ENCODE measurements at regions not wholly inside any gene's neighbourhood (a gene's known extent, or its start where the extent isn't known, plus 50 kb on each side); places are given as distances from the start of the nearest gene placed in this dataset.

DNA sequence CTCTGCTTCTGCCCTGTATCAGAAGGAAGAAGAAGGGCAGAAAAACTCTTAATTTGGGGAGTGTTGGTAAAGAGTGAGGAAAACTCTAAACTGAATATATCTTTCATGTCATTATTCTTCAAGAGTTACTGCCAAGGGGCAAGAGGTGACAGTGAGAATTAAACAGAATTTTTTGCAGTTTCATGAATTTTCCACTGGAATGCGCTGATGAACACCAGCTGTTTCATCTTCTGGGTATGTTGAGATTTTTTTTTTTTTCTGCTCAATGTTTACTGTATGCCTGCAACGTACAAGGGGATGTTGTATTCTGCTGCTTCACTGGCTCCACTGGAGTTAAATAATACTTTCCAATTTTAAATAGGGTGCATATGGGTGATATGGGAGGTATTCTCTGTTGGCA lies 117.8 kb downstream of the FAM76B start:
- TF ChIP-seq SIN3A (IDR thresholded peaks at IDR 0.05; ENCODE audit: borderline replicate concordance, insufficient read depth, low read length) (no peak), TAF1 (IDR thresholded peaks at IDR 0.05; ENCODE audit: borderline replicate concordance, insufficient read depth, low read length) (no peak), FOXP2 (optimal IDR thresholded peaks at IDR 0.05; ENCODE audit: borderline replicate concordance, extremely low read depth, extremely low read length, insufficient read depth) (no peak), POLR2AphosphoS5 (IDR thresholded peaks at IDR 0.05; ENCODE audit: low read depth, low read length) (no peak)
- TF ChIP-seq, protein P1, sequence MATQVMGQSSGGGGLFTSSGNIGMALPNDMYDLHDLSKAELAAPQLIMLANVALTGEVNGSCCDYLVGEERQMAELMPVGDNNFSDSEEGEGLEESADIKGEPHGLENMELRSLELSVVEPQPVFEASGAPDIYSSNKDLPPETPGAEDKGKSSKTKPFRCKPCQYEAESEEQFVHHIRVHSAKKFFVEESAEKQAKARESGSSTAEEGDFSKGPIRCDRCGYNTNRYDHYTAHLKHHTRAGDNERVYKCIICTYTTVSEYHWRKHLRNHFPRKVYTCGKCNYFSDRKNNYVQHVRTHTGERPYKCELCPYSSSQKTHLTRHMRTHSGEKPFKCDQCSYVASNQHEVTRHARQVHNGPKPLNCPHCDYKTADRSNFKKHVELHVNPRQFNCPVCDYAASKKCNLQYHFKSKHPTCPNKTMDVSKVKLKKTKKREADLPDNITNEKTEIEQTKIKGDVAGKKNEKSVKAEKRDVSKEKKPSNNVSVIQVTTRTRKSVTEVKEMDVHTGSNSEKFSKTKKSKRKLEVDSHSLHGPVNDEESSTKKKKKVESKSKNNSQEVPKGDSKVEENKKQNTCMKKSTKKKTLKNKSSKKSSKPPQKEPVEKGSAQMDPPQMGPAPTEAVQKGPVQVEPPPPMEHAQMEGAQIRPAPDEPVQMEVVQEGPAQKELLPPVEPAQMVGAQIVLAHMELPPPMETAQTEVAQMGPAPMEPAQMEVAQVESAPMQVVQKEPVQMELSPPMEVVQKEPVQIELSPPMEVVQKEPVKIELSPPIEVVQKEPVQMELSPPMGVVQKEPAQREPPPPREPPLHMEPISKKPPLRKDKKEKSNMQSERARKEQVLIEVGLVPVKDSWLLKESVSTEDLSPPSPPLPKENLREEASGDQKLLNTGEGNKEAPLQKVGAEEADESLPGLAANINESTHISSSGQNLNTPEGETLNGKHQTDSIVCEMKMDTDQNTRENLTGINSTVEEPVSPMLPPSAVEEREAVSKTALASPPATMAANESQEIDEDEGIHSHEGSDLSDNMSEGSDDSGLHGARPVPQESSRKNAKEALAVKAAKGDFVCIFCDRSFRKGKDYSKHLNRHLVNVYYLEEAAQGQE (IDR thresholded peaks at IDR 0.05; ENCODE audit: insufficient read depth in 1 of 2, low read depth in 2 of 2, low read length in 2 of 2) = no peak

DNA sequence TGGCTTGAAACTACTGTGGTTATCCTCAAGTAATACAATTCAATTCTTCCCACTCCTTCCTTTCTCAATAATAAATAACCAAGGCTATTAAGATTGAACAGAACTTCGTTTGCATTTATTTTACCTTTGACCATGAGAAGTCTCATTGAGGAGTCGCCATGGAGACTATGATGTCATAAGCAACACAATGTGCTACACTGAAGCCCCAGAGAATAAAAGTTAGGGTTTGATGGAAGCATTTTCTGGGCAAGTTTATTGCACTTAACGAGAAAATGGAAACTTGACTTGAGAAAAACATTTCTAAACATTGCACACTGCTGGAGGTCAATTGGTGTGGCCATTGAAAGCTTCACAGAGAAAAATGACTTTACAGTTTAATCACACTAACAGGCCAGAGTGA lies 121.5 kb downstream of the FAM76B start:
- TF ChIP-seq POLR2AphosphoS5 (IDR thresholded peaks at IDR 0.05; ENCODE audit: low read depth, low read length) = no peak
- TF ChIP-seq, protein P1 (IDR thresholded peaks at IDR 0.05; ENCODE audit: insufficient read depth in 1 of 2, low read depth in 2 of 2, low read length in 2 of 2) = no peak
- no peak for TF ChIP-seq SIN3A (IDR thresholded peaks at IDR 0.05; ENCODE audit: borderline replicate concordance, insufficient read depth, low read length)
- no peak for TF ChIP-seq TAF1 (IDR thresholded peaks at IDR 0.05; ENCODE audit: borderline replicate concordance, insufficient read depth, low read length)
- TF ChIP-seq FOXP2 (optimal IDR thresholded peaks at IDR 0.05; ENCODE audit: borderline replicate concordance, extremely low read depth, extremely low read length, insufficient read depth) = no peak

DNA sequence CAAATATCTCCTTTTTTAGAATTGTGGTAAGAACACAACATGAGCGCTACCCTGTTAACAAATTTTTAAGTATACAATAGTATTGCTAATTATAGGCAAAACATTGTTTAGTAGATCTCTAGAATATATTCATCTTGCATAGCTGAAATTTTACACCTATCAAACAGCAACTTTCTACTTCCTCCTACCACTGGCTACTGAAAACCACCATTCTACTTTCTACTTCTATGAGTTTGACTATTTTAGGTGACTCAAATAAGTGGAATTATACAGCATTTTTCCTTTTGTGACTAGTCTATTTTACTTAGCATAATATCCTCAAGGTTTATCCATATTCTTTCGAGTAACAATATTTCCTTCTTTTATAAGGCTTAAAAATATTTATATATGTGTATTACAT lies 128.4 kb downstream of the FAM76B start:
- TF ChIP-seq POLR2AphosphoS5 (IDR thresholded peaks at IDR 0.05; ENCODE audit: low read depth, low read length) (no peak), TAF1 (IDR thresholded peaks at IDR 0.05; ENCODE audit: borderline replicate concordance, insufficient read depth, low read length) (no peak), SIN3A (IDR thresholded peaks at IDR 0.05; ENCODE audit: borderline replicate concordance, insufficient read depth, low read length) (no peak), FOXP2 (optimal IDR thresholded peaks at IDR 0.05; ENCODE audit: borderline replicate concordance, extremely low read depth, extremely low read length, insufficient read depth) (no peak)
- TF ChIP-seq, protein P1 (IDR thresholded peaks at IDR 0.05; ENCODE audit: insufficient read depth in 1 of 2, low read depth in 2 of 2, low read length in 2 of 2) = no peak

DNA sequence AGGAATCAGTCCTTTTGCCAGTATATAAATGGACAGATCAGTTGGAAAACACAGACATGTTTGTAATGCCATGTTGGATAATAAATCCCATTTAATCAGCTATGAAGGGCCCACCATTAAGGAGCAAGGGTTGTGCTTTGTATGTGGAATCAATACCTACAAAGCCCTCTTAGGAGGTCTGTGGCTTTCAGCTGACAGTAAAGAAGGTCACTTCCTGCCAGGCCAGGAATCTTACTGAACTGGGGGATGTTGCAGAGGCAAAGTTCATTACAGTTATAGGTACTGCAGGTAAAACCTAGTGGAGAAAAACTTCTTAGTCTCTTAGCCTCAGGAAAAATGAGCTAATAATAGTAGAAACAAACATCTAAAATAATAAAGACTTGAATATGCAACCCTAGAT lies 129.5 kb downstream of the FAM76B start:
- TF ChIP-seq FOXP2 (optimal IDR thresholded peaks at IDR 0.05; ENCODE audit: borderline replicate concordance, extremely low read depth, extremely low read length, insufficient read depth) (no peak), SIN3A (IDR thresholded peaks at IDR 0.05; ENCODE audit: borderline replicate concordance, insufficient read depth, low read length) (no peak), POLR2AphosphoS5 (IDR thresholded peaks at IDR 0.05; ENCODE audit: low read depth, low read length) (no peak), TAF1 (IDR thresholded peaks at IDR 0.05; ENCODE audit: borderline replicate concordance, insufficient read depth, low read length) (no peak)
- TF ChIP-seq, protein P1 (IDR thresholded peaks at IDR 0.05; ENCODE audit: insufficient read depth in 1 of 2, low read depth in 2 of 2, low read length in 2 of 2) = no peak

DNA sequence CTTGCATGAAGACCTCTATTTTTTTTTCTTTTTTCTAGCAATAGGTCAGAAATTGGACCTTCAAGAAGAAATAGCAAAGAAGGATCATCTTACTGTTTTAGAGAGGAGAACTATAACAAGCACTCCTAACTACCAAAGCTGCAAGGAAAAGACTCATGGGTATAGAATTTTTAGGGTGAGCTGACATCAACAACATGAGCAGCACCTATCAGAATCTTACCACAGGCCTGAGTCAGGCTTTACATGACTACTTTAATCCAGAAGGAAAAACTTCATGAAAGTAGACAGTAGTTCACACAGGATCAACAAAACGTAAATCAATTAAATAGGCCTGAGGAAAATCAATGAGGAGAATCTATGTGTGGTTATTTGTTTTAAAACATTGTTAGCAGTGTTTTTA lies 130.5 kb downstream of the FAM76B start:
- no peak for TF ChIP-seq FOXP2 (optimal IDR thresholded peaks at IDR 0.05; ENCODE audit: borderline replicate concordance, extremely low read depth, extremely low read length, insufficient read depth)
- no peak for TF ChIP-seq TAF1 (IDR thresholded peaks at IDR 0.05; ENCODE audit: borderline replicate concordance, insufficient read depth, low read length)
- no peak for TF ChIP-seq SIN3A (IDR thresholded peaks at IDR 0.05; ENCODE audit: borderline replicate concordance, insufficient read depth, low read length)
- no peak for TF ChIP-seq POLR2AphosphoS5 (IDR thresholded peaks at IDR 0.05; ENCODE audit: low read depth, low read length)
- TF ChIP-seq, protein P1 (IDR thresholded peaks at IDR 0.05; ENCODE audit: insufficient read depth in 1 of 2, low read depth in 2 of 2, low read length in 2 of 2) = no peak
